ENCODE measurements at regions not wholly inside any gene's neighbourhood (a gene's known extent, or its start where the extent isn't known, plus 50 kb on each side); places are given as distances from the start of the nearest gene placed in this dataset.

DNA sequence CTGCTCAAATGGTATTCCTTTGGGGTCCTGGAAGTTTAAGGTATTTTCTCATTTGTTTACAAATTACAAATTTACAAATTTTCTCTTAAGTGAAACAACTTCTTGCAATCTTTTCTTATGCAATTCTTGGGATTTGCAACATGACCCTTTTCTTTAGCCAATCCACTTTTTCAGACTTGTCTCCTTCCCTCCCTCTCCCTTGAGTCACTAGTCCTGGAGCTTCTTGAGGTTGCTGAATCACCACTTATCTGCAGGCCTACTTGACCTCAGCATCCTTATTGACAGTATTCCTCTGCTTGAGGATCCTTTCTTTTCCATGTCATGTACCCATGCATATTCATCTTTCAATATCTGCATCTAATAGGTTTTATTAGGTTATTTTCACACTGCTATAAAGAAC is 302.8 kb upstream of the ADAMTS5 start:
- Histone ChIP-seq H3K27ac (ENCODE audit: low read depth, low read length) (no peak overlapping the region), H3F3A (ENCODE audit: insufficient read depth) (no peaks in the 10 kb centered on the region), H3K4me2 (ENCODE audit: low read depth, low read length, poor library complexity, severe bottlenecking) (no peak overlapping the region), H3K9ac (ENCODE audit: low read length) (no peak overlapping the region), H3K9me2 (replicated peaks; ENCODE audit: insufficient read depth, low read length) (no peaks in the 10 kb centered on the region), H3K4me3 (ENCODE audit: insufficient read depth, low read length, poor library complexity, severe bottlenecking) (no peak overlapping the region), H3K79me2 (ENCODE audit: insufficient read depth, low read length) (no peaks in the 10 kb centered on the region), H2AFZ (ENCODE audit: low read depth, low read length, severe bottlenecking) (no peak overlapping the region), H3K36me3 (ENCODE audit: low read length) (no peaks in the 10 kb centered on the region), H4K20me1 (ENCODE audit: low read depth, low read length) (no peaks in the 10 kb centered on the region), H3K9me3 (ENCODE audit: insufficient read depth, low read length) (0 out of 2 replicates have a peak, but pooled peaks cover 3% of the 10 kb centered on the region), H3K27me3 (ENCODE audit: low read length) (no peaks in the 10 kb centered on the region)
- TF ChIP-seq, protein P1, sequence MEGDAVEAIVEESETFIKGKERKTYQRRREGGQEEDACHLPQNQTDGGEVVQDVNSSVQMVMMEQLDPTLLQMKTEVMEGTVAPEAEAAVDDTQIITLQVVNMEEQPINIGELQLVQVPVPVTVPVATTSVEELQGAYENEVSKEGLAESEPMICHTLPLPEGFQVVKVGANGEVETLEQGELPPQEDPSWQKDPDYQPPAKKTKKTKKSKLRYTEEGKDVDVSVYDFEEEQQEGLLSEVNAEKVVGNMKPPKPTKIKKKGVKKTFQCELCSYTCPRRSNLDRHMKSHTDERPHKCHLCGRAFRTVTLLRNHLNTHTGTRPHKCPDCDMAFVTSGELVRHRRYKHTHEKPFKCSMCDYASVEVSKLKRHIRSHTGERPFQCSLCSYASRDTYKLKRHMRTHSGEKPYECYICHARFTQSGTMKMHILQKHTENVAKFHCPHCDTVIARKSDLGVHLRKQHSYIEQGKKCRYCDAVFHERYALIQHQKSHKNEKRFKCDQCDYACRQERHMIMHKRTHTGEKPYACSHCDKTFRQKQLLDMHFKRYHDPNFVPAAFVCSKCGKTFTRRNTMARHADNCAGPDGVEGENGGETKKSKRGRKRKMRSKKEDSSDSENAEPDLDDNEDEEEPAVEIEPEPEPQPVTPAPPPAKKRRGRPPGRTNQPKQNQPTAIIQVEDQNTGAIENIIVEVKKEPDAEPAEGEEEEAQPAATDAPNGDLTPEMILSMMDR (IDR thresholded peaks at IDR 0.05; ENCODE audit: insufficient read depth, low read length, poor library complexity, severe bottlenecking) = no peak
- no peak for TF ChIP-seq EZH2phosphoT487 (conservative IDR thresholded peaks at IDR 0.05; ENCODE audit: low read length)

DNA sequence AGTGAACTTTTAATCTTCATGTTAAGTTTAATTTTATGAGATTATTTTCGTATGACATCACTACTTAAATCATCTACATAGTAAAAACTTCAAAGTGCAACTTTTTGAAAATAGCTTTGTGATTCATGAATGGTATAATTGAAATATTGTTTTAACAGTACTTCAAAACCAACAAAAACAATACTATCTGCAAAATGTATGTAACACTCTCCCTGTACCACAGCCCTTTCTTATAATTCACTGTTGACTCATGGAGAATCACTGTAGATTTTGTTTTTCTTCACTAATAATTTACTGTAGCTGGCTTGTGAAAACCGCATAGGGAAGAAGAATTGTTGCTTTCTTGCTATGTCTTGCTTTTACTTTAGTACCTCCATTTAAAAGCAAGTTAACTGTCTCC is 301.4 kb upstream of the ADAMTS5 start:
- Histone ChIP-seq H4K20me1 (ENCODE audit: low read depth, low read length) (no peaks in the 10 kb centered on the region), H3K9me2 (replicated peaks; ENCODE audit: insufficient read depth, low read length) (no peaks in the 10 kb centered on the region), H3K9ac (ENCODE audit: low read length) (no peak overlapping the region), H3F3A (ENCODE audit: insufficient read depth) (no peaks in the 10 kb centered on the region), H3K9me3 (ENCODE audit: insufficient read depth, low read length) (0 out of 2 replicates have a peak, but pooled peaks cover 3% of the 10 kb centered on the region), H3K79me2 (ENCODE audit: insufficient read depth, low read length) (no peaks in the 10 kb centered on the region), H2AFZ (ENCODE audit: low read depth, low read length, severe bottlenecking) (no peak overlapping the region), H3K4me2 (ENCODE audit: low read depth, low read length, poor library complexity, severe bottlenecking) (no peak overlapping the region), H3K4me3 (ENCODE audit: insufficient read depth, low read length, poor library complexity, severe bottlenecking) (no peak overlapping the region), H3K27me3 (ENCODE audit: low read length) (no peaks in the 10 kb centered on the region), H3K36me3 (ENCODE audit: low read length) (no peaks in the 10 kb centered on the region), H3K27ac (ENCODE audit: low read depth, low read length) (no peak overlapping the region)
- no peak for TF ChIP-seq EZH2phosphoT487 (conservative IDR thresholded peaks at IDR 0.05; ENCODE audit: low read length)
- TF ChIP-seq, protein P1 (IDR thresholded peaks at IDR 0.05; ENCODE audit: insufficient read depth, low read length, poor library complexity, severe bottlenecking) = no peak

DNA sequence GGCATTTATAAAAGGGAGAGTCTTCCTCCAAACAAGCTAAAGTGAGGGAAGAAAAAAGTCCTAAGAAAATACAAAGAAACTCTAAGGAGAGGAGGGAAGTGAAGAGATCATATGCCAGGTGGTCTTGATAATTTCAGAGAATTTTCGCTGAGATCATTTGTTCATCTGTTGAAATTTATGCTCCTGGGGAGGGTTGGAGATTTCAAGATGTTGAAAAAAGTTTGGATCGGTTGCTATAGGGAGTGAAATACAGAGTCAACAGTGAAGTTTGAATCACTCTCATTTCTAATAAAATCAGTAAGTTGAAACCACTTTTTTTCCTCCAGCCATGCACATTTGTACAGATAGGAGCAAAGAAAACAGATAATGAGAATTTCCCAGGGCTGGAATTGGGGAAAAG is 299.1 kb upstream of the ADAMTS5 start:
- H3K27ac ChIP-seq (ENCODE audit: low read depth, low read length) = no peak overlapping the region
- H2AFZ ChIP-seq (ENCODE audit: low read depth, low read length, severe bottlenecking) = no peak overlapping the region
- H3K4me3 ChIP-seq (ENCODE audit: insufficient read depth, low read length, poor library complexity, severe bottlenecking) = no peak overlapping the region
- H3K9ac ChIP-seq (ENCODE audit: low read length) = no peak overlapping the region
- H3K36me3 ChIP-seq (ENCODE audit: low read length) = no peaks in the 10 kb centered on the region
- no peaks in the 10 kb centered on the region for H3K27me3 ChIP-seq (ENCODE audit: low read length)
- TF ChIP-seq, protein P1 (IDR thresholded peaks at IDR 0.05; ENCODE audit: insufficient read depth, low read length, poor library complexity, severe bottlenecking) = no peak
- TF ChIP-seq EZH2phosphoT487 (conservative IDR thresholded peaks at IDR 0.05; ENCODE audit: low read length) = no peak
- H3K79me2 ChIP-seq (ENCODE audit: insufficient read depth, low read length) = no peaks in the 10 kb centered on the region
- no peaks in the 10 kb centered on the region for H4K20me1 ChIP-seq (ENCODE audit: low read depth, low read length)
- H3K9me3 ChIP-seq (ENCODE audit: insufficient read depth, low read length) = 0 out of 2 replicates have a peak, but pooled peaks cover 3% of the 10 kb centered on the region
- H3F3A ChIP-seq (ENCODE audit: insufficient read depth) = no peaks in the 10 kb centered on the region
- H3K4me2 ChIP-seq (ENCODE audit: low read depth, low read length, poor library complexity, severe bottlenecking) = no peak overlapping the region
- no peaks in the 10 kb centered on the region for H3K9me2 ChIP-seq (replicated peaks; ENCODE audit: insufficient read depth, low read length)
